HuH-7 (cell line): ENCODE measurements at regions not wholly inside any gene's neighbourhood (a gene's known extent, or its start where the extent isn't known, plus 50 kb on each side); places are given as distances from the start of the nearest gene placed in this dataset.
A peak's percentile ranks its signal among the peaks of the same experiment; 100 is the strongest.
"Not testable (repeated sequence)": the region's sequence is repeated elsewhere in the genome, so short reads cannot be mapped to it uniquely, and the experiment has no call there.

ENCODE experiments used
- DNase-seq: peaks from one replicate; pipeline ENCODE4 v3.0.0; 2011; ENCODE audit warnings: low spot score

- DNase-seq: no peak
These were observed 112.9 kb upstream of the WARS2 start for GRCh38 chr1:119253366-119253765.

GRCh38 chr1:119254067-119254720 is 113.7 kb upstream of the WARS2 start:
- DNase-seq: no peak

- not testable (repeated sequence) for DNase-seq
These were observed 112.5 kb upstream of the HAO2 start for GRCh38 chr1:119256089-119256488.

DNA sequence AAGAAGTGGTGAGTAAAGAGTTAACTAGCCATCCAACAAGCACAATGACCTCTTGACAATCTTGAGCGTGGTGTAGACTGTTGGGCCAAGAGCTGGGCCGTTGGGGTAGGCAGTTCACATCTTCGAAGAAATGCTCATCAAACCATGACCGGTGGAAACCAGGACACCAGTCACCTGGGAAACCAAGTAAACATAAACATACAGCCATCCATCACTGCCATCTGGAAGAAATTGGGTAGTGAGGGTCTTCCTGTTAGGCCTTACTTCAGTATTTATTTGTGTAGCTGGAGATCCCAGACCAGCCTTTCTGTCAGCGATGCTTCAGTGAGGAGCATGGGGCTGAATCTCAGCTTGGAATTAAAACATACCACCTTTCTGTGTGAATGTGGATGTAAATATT is 108.1 kb upstream of the HAO2 start:
- DNase-seq: no peak

- no peak for DNase-seq
These were observed 102.2 kb upstream of the HAO2 start for GRCh38 chr1:119266386-119266785.

DNA sequence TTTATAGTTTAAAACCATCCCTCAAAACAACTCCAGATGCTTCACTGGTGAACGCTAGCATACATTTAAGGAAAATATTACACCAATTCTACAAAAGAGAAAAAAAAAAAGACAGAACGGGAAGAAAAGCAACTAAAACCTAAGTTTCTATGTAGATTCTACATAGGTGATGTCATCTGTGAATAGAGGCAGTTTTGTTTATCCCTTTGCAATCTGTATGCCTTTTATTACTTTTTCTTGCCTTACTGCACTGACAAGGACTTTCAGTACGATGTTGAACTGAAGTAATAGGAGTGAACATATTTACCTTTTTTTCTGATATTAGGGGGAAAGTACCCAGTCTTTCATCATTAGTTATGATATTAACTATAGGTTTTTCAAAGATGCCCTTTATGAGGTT is 101.7 kb upstream of the HAO2 start:
- DNase-seq: no peak

DNA sequence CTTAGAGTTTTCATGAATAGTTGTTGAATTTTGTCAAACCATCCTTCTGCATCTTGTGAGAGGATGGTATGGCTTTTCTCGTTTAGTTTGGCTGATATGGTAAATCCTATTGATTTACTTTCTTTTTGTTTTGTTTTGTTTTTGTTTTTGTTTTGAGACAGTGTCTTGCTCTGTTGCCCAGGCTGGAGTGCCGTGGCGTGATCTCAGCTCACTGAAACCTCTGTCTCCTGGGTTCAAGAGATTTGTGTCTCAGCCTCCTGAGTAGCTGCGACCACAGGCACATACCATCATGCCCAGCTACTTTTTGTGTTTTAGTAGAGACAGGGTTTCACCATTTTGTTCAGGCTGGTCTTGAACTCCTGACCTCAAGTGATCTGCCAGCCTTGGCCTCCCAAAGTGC is 101.3 kb upstream of the HAO2 start:
- not testable (repeated sequence) for DNase-seq

- no peak for DNase-seq
These were observed 99.7 kb upstream of the HAO2 start for GRCh38 chr1:119268879-119269278.

DNA sequence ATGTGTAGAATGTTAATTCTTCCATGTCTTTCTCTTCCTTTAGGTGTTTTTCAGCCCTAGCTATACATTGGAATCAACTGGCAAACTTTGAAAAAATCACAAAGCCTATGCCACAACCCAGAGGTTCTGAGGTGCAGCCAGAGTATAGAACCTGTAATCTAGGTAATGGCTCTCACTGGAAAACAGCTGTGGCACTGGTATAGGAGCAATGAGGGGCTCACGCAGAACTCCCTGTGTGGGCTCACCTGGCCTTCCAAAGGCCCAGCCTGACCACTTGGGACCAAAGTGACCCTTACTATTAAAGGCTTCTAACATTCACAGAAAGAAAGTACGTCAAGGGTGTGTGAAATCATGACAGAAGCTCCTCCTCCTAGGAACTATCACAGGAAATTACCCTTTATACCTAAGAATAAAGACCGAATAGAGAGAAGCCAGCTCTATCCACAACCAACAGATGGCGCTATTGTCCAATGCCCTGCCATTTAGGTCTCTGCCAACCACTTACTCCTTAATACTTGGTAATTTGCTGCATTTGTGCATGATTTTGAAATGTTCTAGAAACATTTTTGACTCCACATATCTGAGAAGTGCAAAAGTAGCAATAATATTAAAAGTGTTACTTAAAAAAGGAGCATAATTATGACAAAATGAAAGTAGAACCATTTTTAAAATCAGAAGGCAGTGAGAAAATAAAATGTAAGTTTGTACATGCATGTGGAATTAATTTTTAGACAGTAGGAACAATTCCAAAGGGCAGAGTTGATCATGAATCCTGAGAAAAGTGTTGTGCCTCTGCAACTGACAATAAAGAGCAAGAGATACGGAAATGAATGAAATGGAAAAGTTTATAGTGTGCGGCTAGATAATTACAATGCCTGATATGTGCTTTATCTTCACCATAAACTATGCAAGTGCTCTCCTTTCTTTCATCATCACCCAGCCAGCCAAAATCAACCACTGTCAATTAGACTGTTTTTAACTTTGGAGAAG is 93.1 kb upstream of the HAO2 start:
- DNase-seq: peak; percentile 37

- no peak for DNase-seq
These were observed 92.0 kb upstream of the HAO2 start for GRCh38 chr1:119276558-119276957.

- no peak for DNase-seq
These were observed 88.9 kb upstream of the HAO2 start for GRCh38 chr1:119279456-119280381.

GRCh38 chr1:119285482-119285881 is 83.1 kb upstream of the HAO2 start:
- DNase-seq: no peak

- DNase-seq: peak; percentile 42
These were observed 81.9 kb upstream of the HAO2 start for GRCh38 chr1:119286587-119287181.

DNA sequence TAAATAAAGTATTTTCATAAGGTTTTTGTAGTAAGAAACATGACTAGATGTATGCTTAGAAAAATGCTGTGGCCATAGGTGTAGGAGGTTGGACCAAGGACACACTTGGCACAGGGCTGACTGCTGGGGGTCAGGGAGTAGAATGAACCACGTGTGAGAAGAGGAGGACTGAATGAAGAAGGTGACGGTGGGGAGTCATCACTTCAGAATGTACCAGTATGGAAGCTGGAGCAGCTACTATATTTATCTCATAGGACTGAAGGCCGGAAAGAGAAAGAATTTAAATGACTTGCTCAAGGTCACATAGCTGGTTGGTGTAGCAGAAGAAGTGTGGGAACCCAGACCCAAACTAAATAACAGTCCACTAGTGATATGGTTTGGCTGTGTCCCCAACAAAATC is 79.8 kb upstream of the HAO2 start:
- no peak for DNase-seq

- DNase-seq: no peak
These were observed 78.3 kb upstream of the HAO2 start for GRCh38 chr1:119290297-119290696.

GRCh38 chr1:119291611-119292206 is 76.9 kb upstream of the HAO2 start:
- no peak for DNase-seq

GRCh38 chr1:119293797-119294196 is 74.8 kb upstream of the HAO2 start:
- no peak for DNase-seq

DNA sequence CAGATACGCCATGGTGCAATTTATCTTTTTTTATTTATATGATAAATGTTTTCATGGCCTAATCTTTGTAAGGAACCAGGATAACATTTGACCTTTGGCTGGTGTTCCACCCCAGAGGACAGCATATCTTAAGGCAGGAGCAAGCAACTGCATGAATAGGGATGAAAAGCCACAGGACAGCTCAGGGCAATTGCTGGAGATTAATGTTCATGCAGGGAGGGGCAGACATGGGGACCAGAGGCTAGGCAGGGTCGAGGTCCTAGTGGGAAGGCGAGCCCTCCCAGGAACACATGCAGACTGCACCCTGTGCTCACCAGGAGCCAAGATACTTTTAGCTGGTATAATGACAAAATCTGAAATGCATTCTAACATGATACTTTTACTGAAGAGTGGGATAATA is 74.4 kb upstream of the HAO2 start:
- no peak for DNase-seq

DNA sequence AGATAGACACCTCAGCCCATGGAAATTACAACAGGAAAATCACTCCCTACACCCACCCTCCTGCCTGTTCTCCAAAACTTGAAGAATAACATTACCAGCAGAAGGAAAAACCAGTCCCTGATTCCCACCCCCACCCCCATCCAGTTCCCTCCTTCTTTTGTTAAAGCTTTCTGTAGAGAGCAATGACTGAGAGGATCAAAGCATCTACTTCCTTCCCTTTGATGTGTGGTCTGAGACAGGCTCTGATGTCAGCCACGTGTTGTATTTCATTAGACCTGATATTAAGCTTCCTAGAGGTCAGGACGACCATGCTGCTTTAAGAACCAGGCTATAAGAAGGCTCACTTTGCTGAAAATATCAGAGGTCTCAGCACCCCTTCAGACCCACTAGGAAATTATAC is 73.9 kb upstream of the HAO2 start:
- no peak for DNase-seq

- DNase-seq: no peak
These were observed 69.8 kb upstream of the HAO2 start for GRCh38 chr1:119298687-119299303.

GRCh38 chr1:119302011-119302410 is 66.6 kb upstream of the HAO2 start:
- no peak for DNase-seq
